PC-9 (cell line): ENCODE measurements at regions not wholly inside any gene's neighbourhood (a gene's known extent, or its start where the extent isn't known, plus 50 kb on each side); places are given as distances from the start of the nearest gene placed in this dataset.

Experiments
- EZH2 ChIP-seq: fragments of 200-600 bp; sonication (generic); IDR thresholded peaks from 2 replicates; pipeline ENCODE4 v1.8.0; 2017; ENCODE audit warnings: antibody characterized with exemption, low read depth
- TF ChIP-seq, protein P1 (sequence below): fragments of 200-600 bp; sonication (generic); conservative IDR thresholded peaks from 2 replicates; pipeline ENCODE4 v1.6.1; 2017; ENCODE audit warnings: mixed run types, antibody characterized with exemption, mild to moderate bottlenecking, moderate library complexity

DNA sequence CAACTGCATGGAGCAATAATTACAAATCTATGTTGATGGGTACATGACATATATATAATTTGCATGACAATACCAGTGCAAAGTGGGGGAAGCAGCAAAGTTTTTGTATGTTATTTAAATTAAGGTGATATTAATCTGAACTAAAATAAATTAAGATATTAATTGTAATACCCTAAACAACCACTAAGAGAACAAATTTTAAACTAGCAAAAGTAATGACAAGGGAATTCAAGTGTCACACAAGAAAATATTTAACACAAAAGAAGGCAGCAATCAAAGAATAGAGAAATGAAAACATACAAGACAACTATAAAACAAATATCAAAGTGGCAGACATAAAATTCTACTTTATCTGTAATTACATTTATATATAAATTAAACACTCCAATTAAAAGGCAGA is 2003.4 kb downstream of the MAT2B start:
- TF ChIP-seq, protein P1, sequence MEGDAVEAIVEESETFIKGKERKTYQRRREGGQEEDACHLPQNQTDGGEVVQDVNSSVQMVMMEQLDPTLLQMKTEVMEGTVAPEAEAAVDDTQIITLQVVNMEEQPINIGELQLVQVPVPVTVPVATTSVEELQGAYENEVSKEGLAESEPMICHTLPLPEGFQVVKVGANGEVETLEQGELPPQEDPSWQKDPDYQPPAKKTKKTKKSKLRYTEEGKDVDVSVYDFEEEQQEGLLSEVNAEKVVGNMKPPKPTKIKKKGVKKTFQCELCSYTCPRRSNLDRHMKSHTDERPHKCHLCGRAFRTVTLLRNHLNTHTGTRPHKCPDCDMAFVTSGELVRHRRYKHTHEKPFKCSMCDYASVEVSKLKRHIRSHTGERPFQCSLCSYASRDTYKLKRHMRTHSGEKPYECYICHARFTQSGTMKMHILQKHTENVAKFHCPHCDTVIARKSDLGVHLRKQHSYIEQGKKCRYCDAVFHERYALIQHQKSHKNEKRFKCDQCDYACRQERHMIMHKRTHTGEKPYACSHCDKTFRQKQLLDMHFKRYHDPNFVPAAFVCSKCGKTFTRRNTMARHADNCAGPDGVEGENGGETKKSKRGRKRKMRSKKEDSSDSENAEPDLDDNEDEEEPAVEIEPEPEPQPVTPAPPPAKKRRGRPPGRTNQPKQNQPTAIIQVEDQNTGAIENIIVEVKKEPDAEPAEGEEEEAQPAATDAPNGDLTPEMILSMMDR: peak; percentile 33; the same call in 1 of the 2 replicates
- TF ChIP-seq EZH2: no peak
